GM12872 (cell line): ENCODE measurements at regions not wholly inside any gene's neighbourhood (a gene's known extent, or its start where the extent isn't known, plus 50 kb on each side); places are given as distances from the start of the nearest gene placed in this dataset.

ENCODE experiments used
- CTCF ChIP-seq: IDR thresholded peaks from 3 replicates; pipeline ENCODE4 v1.5.1; 2011; ENCODE audit warnings: low read depth, mild to moderate bottlenecking, low read length, moderate library complexity; ENCODE audit not compliant: insufficient read depth

GRCh38 chr3:26438981-26439884 is 183.3 kb upstream of the LRRC3B start:
- no peak for TF ChIP-seq CTCF

GRCh38 chr3:26449996-26450395 is 172.6 kb upstream of the LRRC3B start:
- no peak for TF ChIP-seq CTCF

- no peak for TF ChIP-seq CTCF
Observed at GRCh38 chr3:26452363-26452762, 170.2 kb upstream of the LRRC3B start.

- no peak for TF ChIP-seq CTCF
Observed at GRCh38 chr3:26460985-26461384, 161.6 kb upstream of the LRRC3B start.

- no peak for TF ChIP-seq CTCF
Observed at GRCh38 chr3:26472345-26472744, 150.2 kb upstream of the LRRC3B start.

GRCh38 chr3:26474706-26475105 is 147.9 kb upstream of the LRRC3B start:
- no peak for TF ChIP-seq CTCF

GRCh38 chr3:26480377-26480776 is 142.2 kb upstream of the LRRC3B start:
- no peak for TF ChIP-seq CTCF

GRCh38 chr3:26484140-26484539 is 138.4 kb upstream of the LRRC3B start:
- no peak; the same call in 2 of the 3 replicates for TF ChIP-seq CTCF
